GM18502 (cell line): ENCODE measurements at regions not wholly inside any gene's neighbourhood (a gene's known extent, or its start where the extent isn't known, plus 50 kb on each side); places are given as distances from the start of the nearest gene placed in this dataset.
"Not testable (repeated sequence)": the region's sequence is repeated elsewhere in the genome, so short reads cannot be mapped to it uniquely, and the experiment has no call there.

Experiments
- ATAC-seq: cut with Tn5 transposase; IDR thresholded peaks from one replicate; pipeline ENCODE4 v1.9.1; 2021; ENCODE audit warnings: mild to moderate bottlenecking; ENCODE audit not compliant: unreplicated experiment, poor library complexity

DNA sequence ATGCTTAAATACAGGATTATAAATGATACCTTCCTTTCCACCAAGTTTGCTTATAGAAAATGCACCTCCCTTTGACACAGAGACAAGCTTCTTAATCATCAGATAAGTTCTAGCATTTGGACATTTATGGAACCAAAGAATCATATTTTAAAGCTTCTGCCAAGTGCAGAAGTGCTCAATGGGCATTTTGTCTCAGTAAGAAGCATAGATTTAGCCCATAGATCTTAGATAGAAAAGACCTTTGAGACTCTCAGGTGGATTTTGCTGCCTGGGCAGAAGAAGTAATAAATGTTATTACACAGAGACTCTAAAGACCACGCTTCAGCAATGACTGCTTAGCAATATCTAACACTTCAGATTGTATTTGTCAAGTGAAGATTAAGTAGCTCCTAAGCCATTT is 174.6 kb downstream of the VEGFC start:
- no peak for ATAC-seq

- ATAC-seq: no peak
Measured at GRCh38 chr4:176619430-176619829, 173.3 kb downstream of the VEGFC start.

- ATAC-seq: no peak
Measured at GRCh38 chr4:176622251-176622948, 170.3 kb downstream of the VEGFC start.

DNA sequence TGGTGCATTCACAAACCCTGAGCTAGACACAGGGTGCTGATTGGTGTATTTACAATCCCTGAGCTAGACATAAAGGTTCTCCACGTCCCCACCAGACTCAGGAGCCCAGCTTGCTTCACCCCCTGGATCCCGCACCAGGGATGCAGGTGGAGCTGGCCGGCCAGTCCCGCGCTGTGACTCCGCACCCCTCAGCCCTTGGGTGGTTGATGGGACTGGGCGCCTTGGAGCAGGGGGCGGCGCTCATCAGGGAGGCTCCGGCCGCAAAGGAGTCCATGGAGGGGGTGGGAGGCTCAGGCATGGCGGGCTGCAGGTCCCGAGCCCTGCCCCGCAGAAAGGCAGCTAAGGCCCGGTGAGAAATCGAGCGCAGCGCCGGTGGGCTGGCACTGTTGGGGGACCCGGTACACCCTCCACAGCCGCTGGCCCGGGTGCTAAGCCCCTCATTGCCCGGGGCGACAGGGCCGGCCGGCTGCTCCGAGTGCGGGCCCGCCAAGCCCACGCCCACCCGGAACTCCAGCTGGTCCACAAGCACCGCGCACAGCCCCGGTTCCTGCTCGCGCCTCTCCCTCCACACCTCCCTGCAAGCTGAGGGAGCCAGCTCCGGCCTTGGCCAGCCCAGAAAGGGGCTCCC is 167.6 kb downstream of the VEGFC start:
- not testable (repeated sequence) for ATAC-seq

DNA sequence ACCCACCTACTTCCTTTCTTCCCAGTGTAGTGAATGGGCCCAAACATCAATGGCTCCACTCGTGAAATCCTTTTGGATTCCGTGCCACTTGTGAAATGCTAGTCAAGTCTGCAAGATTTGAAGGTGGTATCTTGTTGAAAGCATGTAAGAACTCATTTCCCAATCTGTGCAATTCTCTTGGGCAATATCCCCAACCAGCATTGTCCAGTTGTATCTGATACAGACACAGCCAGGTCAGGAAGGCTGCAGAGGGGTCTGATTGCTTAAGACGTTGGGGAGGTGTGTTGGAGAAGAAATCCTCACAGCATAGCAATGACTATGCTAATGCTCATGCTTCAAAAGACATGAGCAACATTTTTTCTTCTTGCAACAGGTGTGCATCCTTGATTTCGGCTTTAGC is 164.8 kb downstream of the VEGFC start:
- no peak for ATAC-seq

GRCh38 chr4:176631611-176632010 is 161.1 kb downstream of the VEGFC start:
- no peak for ATAC-seq
